ENCODE measurements at regions not wholly inside any gene's neighbourhood (a gene's known extent, or its start where the extent isn't known, plus 50 kb on each side); places are given as distances from the start of the nearest gene placed in this dataset.

DNA sequence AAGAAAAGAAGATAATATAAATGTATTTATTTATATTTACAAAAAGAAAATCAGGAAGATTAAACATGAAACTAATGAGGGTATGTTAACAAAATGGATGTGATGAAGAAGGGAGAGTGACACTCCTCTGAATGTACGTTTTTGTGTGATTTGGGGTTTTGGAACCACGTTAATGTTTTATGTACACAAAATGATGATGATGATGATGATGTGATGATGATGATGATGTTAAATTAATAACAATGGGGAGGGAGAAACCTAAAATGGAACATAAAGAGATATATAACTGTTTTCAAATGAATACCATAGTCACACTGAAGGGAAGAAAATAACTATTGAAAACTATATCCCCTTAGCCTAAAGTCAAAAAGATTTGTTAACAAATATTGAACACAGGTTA is 143.1 kb downstream of the RCN1 start:
- H3K23ac ChIP-seq (ENCODE audit: low read depth, low read length), result no peak overlapping the region
- no peak overlapping the region for H4K91ac ChIP-seq (ENCODE audit: insufficient read depth, low read depth, low read length)
- H3K4ac ChIP-seq (ENCODE audit: low read depth, low read length), result no peak overlapping the region
- H3K27me3 ChIP-seq (ENCODE audit: control insufficient read depth, insufficient read depth, low read length), result peaks cover 2% of the 10 kb centered on the region; the same call in 1 of the 2 replicates
- dilution Hi-C loops (cut with HindIII; ENCODE audit: low sequenced_read_pairs, unreplicated experiment), result no loop called here
- ATAC-seq (ENCODE audit: low read depth), result no peak
- H2BK120ac ChIP-seq (ENCODE audit: low read depth, low read length), result no peak overlapping the region
- H2BK20ac ChIP-seq (ENCODE audit: low read depth, low read length), result no peak overlapping the region
- in situ Hi-C loops (cut with MboI; ENCODE audit: low sequenced_read_pairs), result no loop called here
- no peak overlapping the region for H3K56ac ChIP-seq (ENCODE audit: extremely low read depth, insufficient read depth, low read length)
- no peaks in the 10 kb centered on the region for H3K9me1 ChIP-seq (ENCODE audit: insufficient read depth, low read length)
- CTCF ChIA-PET, result interaction anchor here (1.2 kb wide), 1 partner anchor 10 kb away, joined by 7 read pairs; no protein-coding TSS in a partner anchor
- H3K79me1 ChIP-seq (ENCODE audit: low read depth in 1 of 2, low read length in 2 of 2), result no peaks in the 10 kb centered on the region
- H2AK9ac ChIP-seq (replicated peaks; ENCODE audit: low read depth, low read length, poor library complexity), result no peak overlapping the region
- no peak overlapping the region for H2AFZ ChIP-seq (replicated peaks; ENCODE audit: low read length, poor library complexity)
- no peak overlapping the region for H4K5ac ChIP-seq (ENCODE audit: low read depth, low read length)
- TF ChIP-seq SMC3 (IDR thresholded peaks at IDR 0.05; ENCODE audit: low read depth, low read length) (no peak), BHLHE40 (IDR thresholded peaks at IDR 0.05; ENCODE audit: low read depth, low read length) (no peak), USF2 (IDR thresholded peaks at IDR 0.05; ENCODE audit: low read depth, low read length) (no peak), CEBPB (IDR thresholded peaks at IDR 0.05; ENCODE audit: low read depth, low read length) (no peak), CHD1 (IDR thresholded peaks at IDR 0.05; ENCODE audit: low read depth, low read length) (no peak)
- no peak overlapping the region for H2AK5ac ChIP-seq (ENCODE audit: low read depth, low read length)
- no peaks in the 10 kb centered on the region for H3K36me3 ChIP-seq (ENCODE audit: control insufficient read depth, insufficient read depth, low read length)
- H3K18ac ChIP-seq (ENCODE audit: low read depth, low read length), result no peak overlapping the region
- H3K27ac ChIP-seq (ENCODE audit: insufficient read depth, low read length), result no peak overlapping the region
- no peak overlapping the region for H3K4me2 ChIP-seq (ENCODE audit: low read depth, low read length)
- POLR2A ChIA-PET (ENCODE audit: unreplicated experiment), result no interaction called here
- no peak overlapping the region for H4K8ac ChIP-seq (ENCODE audit: low read depth in 2 of 2, low read length in 2 of 2)
- WGBS, 2 experiments (ENCODE audit: extremely low coverage in 2 of 2, insufficient read length in 1 of 2), result 0% methylated on average over 1 of the region's 2 CpGs; no CpG with 5 or more reads in 1 of the 2 experiments
- no peak overlapping the region for H3K9ac ChIP-seq (ENCODE audit: low read depth, low read length)
- BruUV-seq (replicated peaks), result no TSS peak
- H3K14ac ChIP-seq (replicated peaks; ENCODE audit: low read depth, low read length), result no peak overlapping the region
- no peak overlapping the region for H2BK15ac ChIP-seq (ENCODE audit: low read depth, low read length)
- H3K9me3 ChIP-seq (ENCODE audit: control insufficient read depth, insufficient read depth, low read length), result no peaks in the 10 kb centered on the region
- intact Hi-C loops (cut with micrococcal nuclease), result no loop called here
- DNase-seq, result no peak
- no peak overlapping the region for H3K4me3 ChIP-seq (ENCODE audit: insufficient read depth, low read depth, low read length)
- H4K20me1 ChIP-seq (ENCODE audit: insufficient read depth, low read length), result no peaks in the 10 kb centered on the region
- no peaks in the 10 kb centered on the region for H3K4me1 ChIP-seq (ENCODE audit: control insufficient read depth, insufficient read depth, low read length)
- no peak overlapping the region for H2BK5ac ChIP-seq (ENCODE audit: low read depth, low read length, poor library complexity, severe bottlenecking)

Measured in IMR-90 (cell line).